ENCODE measurements at regions not wholly inside any gene's neighbourhood (a gene's known extent, or its start where the extent isn't known, plus 50 kb on each side); places are given as distances from the start of the nearest gene placed in this dataset.

- TF ChIP-seq PRDM15 (CRISPR knock-in tag; IDR thresholded peaks at IDR 0.05) (no peak), ETV6 (CRISPR knock-in tag; IDR thresholded peaks at IDR 0.05) (no peak), ZNF138 (CRISPR knock-in tag; conservative IDR thresholded peaks at IDR 0.05) (no peak), SOX15 (CRISPR knock-in tag; IDR thresholded peaks at IDR 0.05) (no peak), PREB (CRISPR knock-in tag; IDR thresholded peaks at IDR 0.05; ENCODE audit: borderline replicate concordance) (no peak)
- TF ChIP-seq, protein P1, sequence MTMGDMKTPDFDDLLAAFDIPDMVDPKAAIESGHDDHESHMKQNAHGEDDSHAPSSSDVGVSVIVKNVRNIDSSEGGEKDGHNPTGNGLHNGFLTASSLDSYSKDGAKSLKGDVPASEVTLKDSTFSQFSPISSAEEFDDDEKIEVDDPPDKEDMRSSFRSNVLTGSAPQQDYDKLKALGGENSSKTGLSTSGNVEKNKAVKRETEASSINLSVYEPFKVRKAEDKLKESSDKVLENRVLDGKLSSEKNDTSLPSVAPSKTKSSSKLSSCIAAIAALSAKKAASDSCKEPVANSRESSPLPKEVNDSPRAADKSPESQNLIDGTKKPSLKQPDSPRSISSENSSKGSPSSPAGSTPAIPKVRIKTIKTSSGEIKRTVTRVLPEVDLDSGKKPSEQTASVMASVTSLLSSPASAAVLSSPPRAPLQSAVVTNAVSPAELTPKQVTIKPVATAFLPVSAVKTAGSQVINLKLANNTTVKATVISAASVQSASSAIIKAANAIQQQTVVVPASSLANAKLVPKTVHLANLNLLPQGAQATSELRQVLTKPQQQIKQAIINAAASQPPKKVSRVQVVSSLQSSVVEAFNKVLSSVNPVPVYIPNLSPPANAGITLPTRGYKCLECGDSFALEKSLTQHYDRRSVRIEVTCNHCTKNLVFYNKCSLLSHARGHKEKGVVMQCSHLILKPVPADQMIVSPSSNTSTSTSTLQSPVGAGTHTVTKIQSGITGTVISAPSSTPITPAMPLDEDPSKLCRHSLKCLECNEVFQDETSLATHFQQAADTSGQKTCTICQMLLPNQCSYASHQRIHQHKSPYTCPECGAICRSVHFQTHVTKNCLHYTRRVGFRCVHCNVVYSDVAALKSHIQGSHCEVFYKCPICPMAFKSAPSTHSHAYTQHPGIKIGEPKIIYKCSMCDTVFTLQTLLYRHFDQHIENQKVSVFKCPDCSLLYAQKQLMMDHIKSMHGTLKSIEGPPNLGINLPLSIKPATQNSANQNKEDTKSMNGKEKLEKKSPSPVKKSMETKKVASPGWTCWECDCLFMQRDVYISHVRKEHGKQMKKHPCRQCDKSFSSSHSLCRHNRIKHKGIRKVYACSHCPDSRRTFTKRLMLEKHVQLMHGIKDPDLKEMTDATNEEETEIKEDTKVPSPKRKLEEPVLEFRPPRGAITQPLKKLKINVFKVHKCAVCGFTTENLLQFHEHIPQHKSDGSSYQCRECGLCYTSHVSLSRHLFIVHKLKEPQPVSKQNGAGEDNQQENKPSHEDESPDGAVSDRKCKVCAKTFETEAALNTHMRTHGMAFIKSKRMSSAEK (CRISPR knock-in tag; IDR thresholded peaks at IDR 0.05; ENCODE audit: borderline replicate concordance), result no peak
- TF ChIP-seq, protein P2, sequence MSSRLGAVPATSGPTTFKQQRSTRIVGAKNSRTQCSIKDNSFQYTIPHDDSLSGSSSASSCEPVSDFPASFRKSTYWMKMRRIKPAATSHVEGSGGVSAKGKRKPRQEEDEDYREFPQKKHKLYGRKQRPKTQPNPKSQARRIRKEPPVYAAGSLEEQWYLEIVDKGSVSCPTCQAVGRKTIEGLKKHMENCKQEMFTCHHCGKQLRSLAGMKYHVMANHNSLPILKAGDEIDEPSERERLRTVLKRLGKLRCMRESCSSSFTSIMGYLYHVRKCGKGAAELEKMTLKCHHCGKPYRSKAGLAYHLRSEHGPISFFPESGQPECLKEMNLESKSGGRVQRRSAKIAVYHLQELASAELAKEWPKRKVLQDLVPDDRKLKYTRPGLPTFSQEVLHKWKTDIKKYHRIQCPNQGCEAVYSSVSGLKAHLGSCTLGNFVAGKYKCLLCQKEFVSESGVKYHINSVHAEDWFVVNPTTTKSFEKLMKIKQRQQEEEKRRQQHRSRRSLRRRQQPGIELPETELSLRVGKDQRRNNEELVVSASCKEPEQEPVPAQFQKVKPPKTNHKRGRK (CRISPR knock-in tag; IDR thresholded peaks at IDR 0.05; ENCODE audit: borderline replicate concordance), result no peak
Measured at GRCh38 chr4:165766976-165767375, 106.1 kb upstream of the TLL1 start (continued).

DNA sequence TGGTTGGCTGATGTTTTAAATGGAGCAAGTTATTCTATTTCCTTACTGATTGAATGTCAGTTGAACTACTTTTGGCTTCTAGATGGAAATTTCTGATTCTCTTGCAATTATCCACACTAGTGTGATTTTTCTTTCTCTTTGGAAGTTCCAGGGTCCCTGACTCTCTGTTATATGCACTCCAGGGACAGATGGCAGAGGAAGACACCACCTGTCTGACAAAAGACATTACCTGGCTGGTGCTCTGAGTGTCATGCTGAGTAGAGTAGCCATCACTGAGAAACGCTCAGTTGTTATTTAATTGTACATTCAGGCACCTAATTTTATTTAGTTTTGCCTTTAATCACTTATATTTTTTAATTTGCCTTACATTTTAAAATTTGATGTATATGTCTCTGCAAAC lies 105.4 kb upstream of the TLL1 start:
- Mint-ChIP-seq H3K36me3 (no peaks in the 10 kb centered on the region), H3K27me3 (ENCODE audit: low read depth) (no peaks in the 10 kb centered on the region), H3K4me1 (peaks cover 10% of the 10 kb centered on the region), H3K9me3 (no peaks in the 10 kb centered on the region), H3K27ac (no peak overlapping the region), H3K4me3 (no peak overlapping the region)
- CTCF ChIA-PET, result no interaction called here
- ATAC-seq (no peak), DNase-seq (ENCODE audit: low spot score) (no peak)
- POLR2A ChIA-PET, result no interaction called here
- TF ChIP-seq RORB (CRISPR knock-in tag; IDR thresholded peaks at IDR 0.05) (no peak), AFF4 (CRISPR knock-in tag; IDR thresholded peaks at IDR 0.05; ENCODE audit: borderline replicate concordance) (no peak), ZNF423 (CRISPR knock-in tag; IDR thresholded peaks at IDR 0.05) (no peak), ESRRA (CRISPR knock-in tag; IDR thresholded peaks at IDR 0.05; ENCODE audit: borderline replicate concordance) (no peak), GABPB1 (CRISPR knock-in tag; IDR thresholded peaks at IDR 0.05) (no peak), OVOL2 (CRISPR knock-in tag; IDR thresholded peaks at IDR 0.05; ENCODE audit: borderline replicate concordance) (no peak), RELA (CRISPR knock-in tag; IDR thresholded peaks at IDR 0.05; ENCODE audit: borderline replicate concordance) (no peak), ATF1 (CRISPR knock-in tag; IDR thresholded peaks at IDR 0.05) (no peak), ZNF219 (CRISPR knock-in tag; IDR thresholded peaks at IDR 0.05; ENCODE audit: borderline replicate concordance) (no peak), TEAD4 (CRISPR knock-in tag; IDR thresholded peaks at IDR 0.05) (no peak)
- TF ChIP-seq, protein P3, sequence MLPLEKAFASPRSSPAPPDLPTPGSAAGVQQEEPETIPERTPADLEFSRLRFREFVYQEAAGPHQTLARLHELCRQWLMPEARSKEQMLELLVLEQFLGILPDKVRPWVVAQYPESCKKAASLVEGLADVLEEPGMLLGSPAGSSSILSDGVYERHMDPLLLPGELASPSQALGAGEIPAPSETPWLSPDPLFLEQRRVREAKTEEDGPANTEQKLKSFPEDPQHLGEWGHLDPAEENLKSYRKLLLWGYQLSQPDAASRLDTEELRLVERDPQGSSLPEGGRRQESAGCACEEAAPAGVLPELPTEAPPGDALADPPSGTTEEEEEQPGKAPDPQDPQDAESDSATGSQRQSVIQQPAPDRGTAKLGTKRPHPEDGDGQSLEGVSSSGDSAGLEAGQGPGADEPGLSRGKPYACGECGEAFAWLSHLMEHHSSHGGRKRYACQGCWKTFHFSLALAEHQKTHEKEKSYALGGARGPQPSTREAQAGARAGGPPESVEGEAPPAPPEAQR (CRISPR knock-in tag; IDR thresholded peaks at IDR 0.05), result no peak

All from WTC11 (cell line).